ENCODE measurements at regions not wholly inside any gene's neighbourhood (a gene's known extent, or its start where the extent isn't known, plus 50 kb on each side); places are given as distances from the start of the nearest gene placed in this dataset.
"Not testable (repeated sequence)": the region's sequence is repeated elsewhere in the genome, so short reads cannot be mapped to it uniquely, and the experiment has no call there.

DNA sequence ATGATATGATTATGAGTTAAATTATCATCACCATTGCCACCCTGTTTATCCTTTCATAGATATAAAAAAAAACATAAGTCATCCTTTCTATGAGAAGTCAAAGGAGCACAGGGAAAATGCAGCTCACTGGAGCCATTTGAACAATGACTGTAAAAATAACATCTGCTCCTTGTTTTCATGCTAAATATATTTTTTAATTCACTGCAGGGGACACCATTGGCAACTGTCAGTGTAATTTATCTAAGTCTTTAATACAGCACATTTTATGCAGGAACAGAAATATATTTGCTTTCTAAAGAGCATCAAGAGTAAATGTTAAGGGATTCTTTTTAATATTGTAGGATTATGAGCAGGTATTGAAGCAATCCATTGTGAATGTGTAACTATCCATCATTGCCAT is 371.3 kb downstream of the ZBBX start:
- DNase-seq = no peak
- TF ChIP-seq, protein P1, sequence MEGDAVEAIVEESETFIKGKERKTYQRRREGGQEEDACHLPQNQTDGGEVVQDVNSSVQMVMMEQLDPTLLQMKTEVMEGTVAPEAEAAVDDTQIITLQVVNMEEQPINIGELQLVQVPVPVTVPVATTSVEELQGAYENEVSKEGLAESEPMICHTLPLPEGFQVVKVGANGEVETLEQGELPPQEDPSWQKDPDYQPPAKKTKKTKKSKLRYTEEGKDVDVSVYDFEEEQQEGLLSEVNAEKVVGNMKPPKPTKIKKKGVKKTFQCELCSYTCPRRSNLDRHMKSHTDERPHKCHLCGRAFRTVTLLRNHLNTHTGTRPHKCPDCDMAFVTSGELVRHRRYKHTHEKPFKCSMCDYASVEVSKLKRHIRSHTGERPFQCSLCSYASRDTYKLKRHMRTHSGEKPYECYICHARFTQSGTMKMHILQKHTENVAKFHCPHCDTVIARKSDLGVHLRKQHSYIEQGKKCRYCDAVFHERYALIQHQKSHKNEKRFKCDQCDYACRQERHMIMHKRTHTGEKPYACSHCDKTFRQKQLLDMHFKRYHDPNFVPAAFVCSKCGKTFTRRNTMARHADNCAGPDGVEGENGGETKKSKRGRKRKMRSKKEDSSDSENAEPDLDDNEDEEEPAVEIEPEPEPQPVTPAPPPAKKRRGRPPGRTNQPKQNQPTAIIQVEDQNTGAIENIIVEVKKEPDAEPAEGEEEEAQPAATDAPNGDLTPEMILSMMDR (IDR thresholded peaks at IDR 0.05; ENCODE audit: borderline replicate concordance) = no peak
- Histone ChIP-seq H3K27ac (replicated peaks) (no peak overlapping the region), H3K4me3 (no peak overlapping the region), H3K27me3 (ENCODE audit: low read depth) (no peaks in the 10 kb centered on the region), H3K9me3 (replicated peaks) (no peaks in the 10 kb centered on the region), H3K4me1 (no peaks in the 10 kb centered on the region), H3K36me3 (no peaks in the 10 kb centered on the region)
- intact Hi-C loops (cut with micrococcal nuclease) = no loop called here

DNA sequence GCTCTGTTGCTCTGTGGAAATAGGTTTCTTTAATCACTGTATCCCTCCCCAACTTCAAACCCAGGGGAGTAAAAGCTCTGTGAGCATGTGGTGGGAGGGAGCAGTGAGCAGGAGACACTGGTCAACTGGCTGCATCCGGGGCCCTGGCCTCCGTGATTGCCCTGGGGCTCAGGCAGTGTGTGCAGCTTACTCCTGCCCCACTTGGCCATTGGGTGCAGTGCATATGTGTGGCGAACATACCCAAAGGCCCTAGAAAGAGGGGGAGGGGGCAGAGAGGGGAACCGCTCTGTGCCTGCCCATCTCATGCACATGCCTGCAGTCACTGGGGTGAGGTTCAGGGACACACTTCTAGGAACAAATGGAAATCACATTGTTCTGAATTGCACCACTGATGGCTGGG is 378.7 kb downstream of the ZBBX start:
- intact Hi-C loops (cut with micrococcal nuclease) = no loop called here
- Histone ChIP-seq H3K27ac (replicated peaks) (no peak overlapping the region), H3K4me1 (no peaks in the 10 kb centered on the region), H3K36me3 (no peaks in the 10 kb centered on the region), H3K4me3 (no peak overlapping the region), H3K27me3 (ENCODE audit: low read depth) (no peaks in the 10 kb centered on the region), H3K9me3 (replicated peaks) (peaks cover 30% of the 10 kb centered on the region)
- TF ChIP-seq, protein P1 (IDR thresholded peaks at IDR 0.05; ENCODE audit: borderline replicate concordance) = no peak
- DNase-seq = no peak

DNA sequence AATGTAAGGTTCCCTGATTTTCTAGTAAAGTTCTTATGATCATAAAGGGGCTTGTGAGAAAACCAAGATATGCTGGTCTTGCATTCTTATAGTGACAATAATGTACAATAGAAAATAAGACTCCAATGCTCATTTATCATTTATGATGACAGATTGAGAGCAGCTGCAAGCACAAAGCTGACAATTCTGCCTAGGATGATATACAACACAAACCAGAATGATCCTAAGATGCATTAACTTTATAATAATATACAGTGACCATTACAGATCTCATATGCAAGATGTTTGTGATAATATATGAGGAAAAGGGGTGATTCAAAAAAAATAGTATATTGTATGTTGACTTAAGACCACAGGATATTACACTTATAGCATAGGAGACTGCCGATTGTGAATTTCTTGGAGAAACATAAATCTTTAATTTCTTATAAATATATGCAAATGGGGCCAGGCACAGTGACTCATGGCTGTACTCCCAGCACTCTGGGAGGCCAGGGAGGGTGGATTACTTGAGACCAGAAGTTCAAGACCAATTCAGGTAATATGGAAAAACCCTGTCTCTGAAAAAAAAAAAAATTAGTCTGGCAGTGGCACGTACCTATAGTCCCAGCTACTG is 387.0 kb downstream of the ZBBX start:
- Histone ChIP-seq H3K27ac (replicated peaks) (no peak overlapping the region), H3K9me3 (replicated peaks) (no peaks in the 10 kb centered on the region), H3K4me3 (no peak overlapping the region), H3K36me3 (no peaks in the 10 kb centered on the region), H3K4me1 (no peaks in the 10 kb centered on the region), H3K27me3 (ENCODE audit: low read depth) (no peaks in the 10 kb centered on the region)
- TF ChIP-seq, protein P1 (IDR thresholded peaks at IDR 0.05; ENCODE audit: borderline replicate concordance) = no peak
- intact Hi-C loops (cut with micrococcal nuclease) = no loop called here
- DNase-seq = no peak

DNA sequence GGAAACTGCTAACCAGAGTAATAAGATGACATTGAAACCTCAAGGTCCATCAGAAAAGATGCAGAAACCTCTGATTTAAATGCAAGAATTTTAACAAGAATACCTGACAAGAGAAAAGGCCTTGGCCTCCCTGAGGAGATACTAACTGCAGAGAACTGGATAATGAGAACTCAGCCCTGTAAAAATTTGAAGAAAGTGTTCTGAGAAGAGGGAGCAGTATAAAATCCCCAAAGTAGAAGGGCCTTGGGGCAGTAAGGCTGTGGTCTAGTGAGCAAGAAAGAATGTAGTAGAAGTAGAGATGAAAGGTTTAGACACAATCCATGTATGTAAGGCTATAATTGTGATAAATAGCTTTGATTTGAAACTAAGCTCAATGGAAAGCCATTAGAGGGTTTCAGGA is 394.1 kb downstream of the ZBBX start:
- intact Hi-C loops (cut with micrococcal nuclease) = no loop called here
- Histone ChIP-seq H3K27ac (replicated peaks) (no peak overlapping the region), H3K9me3 (replicated peaks) (no peaks in the 10 kb centered on the region), H3K27me3 (ENCODE audit: low read depth) (no peaks in the 10 kb centered on the region), H3K36me3 (no peaks in the 10 kb centered on the region), H3K4me1 (no peaks in the 10 kb centered on the region), H3K4me3 (no peak overlapping the region)
- TF ChIP-seq, protein P1 (IDR thresholded peaks at IDR 0.05; ENCODE audit: borderline replicate concordance) = no peak
- no peak for DNase-seq

DNA sequence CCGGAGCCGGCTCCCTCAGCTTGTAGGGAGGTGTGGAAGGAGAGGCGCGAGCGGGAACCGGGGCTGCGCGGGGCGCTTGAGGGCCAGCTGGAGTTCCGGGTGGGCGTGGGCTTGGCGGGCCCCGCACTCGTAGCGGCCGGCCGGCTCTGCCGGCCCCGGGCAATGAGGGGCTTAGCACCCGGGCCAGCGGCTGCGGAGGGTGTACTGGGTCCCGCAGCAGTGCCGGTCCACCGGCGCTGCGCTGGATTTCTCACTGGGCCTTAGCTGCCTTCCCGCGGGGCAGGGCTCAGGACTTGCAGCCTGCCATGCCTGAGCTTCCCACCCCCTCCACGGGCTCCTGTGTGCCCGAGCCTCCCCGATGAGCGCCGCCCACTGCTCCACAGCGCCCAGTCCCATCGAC is 404.3 kb downstream of the ZBBX start:
- H3K4me3 ChIP-seq; H3K27me3 ChIP-seq (ENCODE audit: low read depth); intact Hi-C loops (cut with micrococcal nuclease); H3K9me3 ChIP-seq (replicated peaks); H3K4me1 ChIP-seq; H3K27ac ChIP-seq (replicated peaks); DNase-seq; H3K36me3 ChIP-seq: not testable (repeated sequence)

DNA sequence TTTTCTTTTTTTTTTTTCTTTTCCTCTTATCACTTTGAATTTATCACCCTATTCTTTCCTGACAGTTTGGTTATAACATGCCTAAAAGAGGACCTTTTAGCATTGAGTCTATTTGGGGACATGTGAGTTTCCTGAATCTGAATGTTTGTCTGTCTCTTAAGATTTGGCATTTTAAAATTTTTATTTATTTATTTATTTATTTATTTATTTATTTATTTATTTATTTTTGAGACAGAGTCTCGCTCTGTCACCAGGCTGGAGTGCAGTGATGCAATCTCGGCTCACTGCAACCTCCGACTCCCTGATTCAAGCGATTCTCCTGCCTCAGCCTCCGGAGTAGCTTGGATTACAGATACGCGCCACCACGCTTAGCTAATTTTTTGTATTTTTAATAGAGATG is 412.4 kb downstream of the ZBBX start:
- H3K36me3 ChIP-seq; H3K27me3 ChIP-seq (ENCODE audit: low read depth); intact Hi-C loops (cut with micrococcal nuclease); H3K27ac ChIP-seq (replicated peaks); H3K4me1 ChIP-seq; DNase-seq; H3K4me3 ChIP-seq: not testable (repeated sequence)
- H3K9me3 ChIP-seq (replicated peaks) = peaks cover 57% of the 10 kb centered on the region

DNA sequence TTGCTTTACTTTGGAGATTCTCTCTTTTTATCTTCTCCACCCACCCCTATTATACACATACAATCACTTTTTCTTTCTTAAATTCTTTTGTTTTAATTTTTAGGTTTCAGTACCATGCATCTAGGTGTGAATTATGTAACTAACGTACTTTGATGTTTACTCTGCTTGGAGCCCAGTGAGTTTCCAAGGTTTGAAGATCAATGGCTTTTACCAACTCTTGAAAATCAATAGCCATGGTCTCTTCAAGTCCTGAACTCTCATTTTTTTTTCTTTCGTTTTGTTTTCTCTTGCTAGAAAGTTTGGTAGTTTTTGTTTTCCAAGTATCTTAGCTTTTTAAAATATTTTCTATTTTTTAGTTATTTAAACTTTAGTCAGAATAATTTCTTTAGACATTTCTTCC is 417.2 kb downstream of the ZBBX start:
- peaks cover 37% of the 10 kb centered on the region for H3K9me3 ChIP-seq (replicated peaks)
- no peak overlapping the region for H3K4me3 ChIP-seq
- no peaks in the 10 kb centered on the region for H3K36me3 ChIP-seq
- TF ChIP-seq, protein P1 (IDR thresholded peaks at IDR 0.05; ENCODE audit: borderline replicate concordance) = no peak
- intact Hi-C loops (cut with micrococcal nuclease) = no loop called here
- no peaks in the 10 kb centered on the region for H3K27me3 ChIP-seq (ENCODE audit: low read depth)
- no peaks in the 10 kb centered on the region for H3K4me1 ChIP-seq
- H3K27ac ChIP-seq (replicated peaks) = no peak overlapping the region
- DNase-seq = no peak

Measured in left ventricle myocardium inferior (tissue), 1 donor.